Left cardiac atrium (tissue), 4 donors: ENCODE measurements at regions not wholly inside any gene's neighbourhood (a gene's known extent, or its start where the extent isn't known, plus 50 kb on each side); places are given as distances from the start of the nearest gene placed in this dataset.
A peak's percentile ranks its signal among the peaks of the same experiment; 100 is the strongest.

Source experiments
- ATAC-seq, 2 donors: fragments of 200-7000 bp; cut with Tn5 transposase; one replicate each; pipeline ENCODE4 v1.9.1; 2020; ENCODE audit warnings: mild to moderate bottlenecking in 2 of 2, moderate library complexity in 2 of 2
- DNase-seq: peaks from one replicate; pipeline ENCODE4 v3.0.0-alpha.2; 2020
- intact Hi-C, 2 donors: fragments of 100-400 bp; cut with DNase I; formaldehyde crosslinking; loops; one replicate each; pipeline versions ENCODE4 v1.14.1 to v1.15.1; 2022 to 2023
- donor health status: DM: no; HTN: yes; CAD: no.
- donor health status: DM: no; HTN: yes; CAD: no; lungs with severe emphysema.
- donor health status: DM: yes; HTN: yes; CAD: no.
- donor health status: Dilated cardiomyopathy.

GRCh38 chr1:208931936-208932335 lies 651.6 kb upstream of the CAMK1G start:
- ATAC-seq (no peak), DNase-seq (no peak)
- intact Hi-C loops, result no loop called here

GRCh38 chr1:208933984-208934525 lies 649.5 kb upstream of the CAMK1G start:
- no peak for ATAC-seq
- no peak for DNase-seq
- intact Hi-C loops, result no loop called here

DNA sequence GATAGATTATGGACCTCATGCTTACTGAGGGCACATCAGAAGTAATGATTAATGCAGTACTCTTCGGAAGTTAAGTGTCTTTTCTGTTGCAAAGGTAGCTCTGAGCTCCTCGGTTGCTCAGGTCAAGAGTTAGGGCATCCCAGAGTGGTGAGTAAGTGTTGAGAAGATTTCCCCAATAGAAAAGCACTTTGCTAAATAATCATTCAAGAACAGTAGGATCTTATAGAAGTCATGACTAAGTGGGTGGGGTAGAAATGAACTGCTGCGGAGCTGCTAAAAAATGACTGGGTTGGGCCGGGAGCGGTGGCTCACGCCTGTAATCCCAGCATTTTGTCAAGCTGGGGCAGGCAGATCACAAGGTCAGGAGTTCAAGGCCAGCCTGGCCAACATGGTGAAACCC lies 648.6 kb upstream of the CAMK1G start:
- ATAC-seq (no peak), DNase-seq (no peak)
- intact Hi-C loops, result no loop called here

DNA sequence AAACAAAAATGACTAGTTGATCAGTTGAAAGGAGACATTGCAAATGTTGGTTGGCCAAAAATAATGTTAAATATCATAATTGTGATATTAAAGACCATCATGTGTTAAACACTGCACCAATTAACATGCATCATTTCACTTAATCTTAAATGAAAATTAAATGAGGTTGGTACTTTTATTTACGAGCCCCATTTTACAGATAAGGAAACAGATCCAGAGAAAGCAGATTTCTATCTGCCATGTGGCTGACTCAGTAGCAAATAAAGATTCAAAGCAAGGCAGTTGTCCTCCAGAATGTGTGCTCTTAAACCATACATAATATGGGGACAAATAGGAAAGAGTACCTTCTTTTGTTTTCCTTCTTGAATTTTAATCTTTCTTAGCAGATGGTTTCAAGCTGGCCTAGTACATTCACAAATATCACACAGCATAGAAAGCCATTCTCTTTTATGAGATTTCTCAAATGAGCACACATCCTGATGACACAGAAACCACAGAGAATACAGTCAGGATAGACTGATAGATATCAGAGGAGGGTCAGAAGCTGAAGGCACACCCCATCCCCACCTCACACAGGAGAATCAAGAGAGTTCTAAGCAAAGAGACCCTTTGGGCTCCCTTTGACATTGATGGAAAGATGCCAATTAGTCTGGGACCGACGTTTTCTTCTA lies 647.9 kb upstream of the CAMK1G start:
- DNase-seq, result no peak
- no peak for ATAC-seq
- intact Hi-C loops, result no loop called here

DNA sequence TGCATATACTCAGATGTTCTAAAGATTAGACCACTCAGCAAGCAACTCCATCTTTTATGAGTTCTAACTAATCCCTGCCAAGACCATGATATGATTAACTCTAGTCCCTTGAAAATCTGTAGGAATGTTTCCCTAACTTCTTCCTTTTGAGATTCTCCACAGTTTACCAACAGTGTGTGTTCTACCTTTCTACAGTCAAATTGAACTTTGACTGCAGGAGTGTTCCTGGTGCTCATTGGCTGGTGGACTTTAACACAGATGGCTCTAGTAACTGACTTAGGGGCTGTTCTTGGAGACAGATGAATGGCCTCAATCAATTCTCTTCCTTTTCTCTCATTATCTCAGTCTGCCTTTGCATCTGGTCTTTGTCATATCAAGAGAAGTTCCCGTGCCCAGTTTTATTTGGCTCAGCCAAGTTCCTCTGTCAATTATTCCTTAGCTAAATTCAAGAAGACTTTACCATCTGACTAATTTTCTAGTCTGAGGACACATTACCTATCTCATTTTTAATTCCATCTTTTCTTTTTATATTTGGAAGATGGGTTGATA lies 643.9 kb upstream of the CAMK1G start:
- intact Hi-C loops, result no loop called here
- DNase-seq, result no peak
- no peak for ATAC-seq

GRCh38 chr1:208942394-208943130 lies 641.0 kb upstream of the CAMK1G start:
- ATAC-seq, result no peak
- intact Hi-C loops, result no loop called here

GRCh38 chr1:208943291-208943690 lies 640.2 kb upstream of the CAMK1G start:
- DNase-seq (no peak), ATAC-seq (no peak)
- intact Hi-C loops, result no loop called here

More at GRCh38 chr1:208942394-208943130, 641.0 kb upstream of the CAMK1G start:
- DNase-seq, result no peak

DNA sequence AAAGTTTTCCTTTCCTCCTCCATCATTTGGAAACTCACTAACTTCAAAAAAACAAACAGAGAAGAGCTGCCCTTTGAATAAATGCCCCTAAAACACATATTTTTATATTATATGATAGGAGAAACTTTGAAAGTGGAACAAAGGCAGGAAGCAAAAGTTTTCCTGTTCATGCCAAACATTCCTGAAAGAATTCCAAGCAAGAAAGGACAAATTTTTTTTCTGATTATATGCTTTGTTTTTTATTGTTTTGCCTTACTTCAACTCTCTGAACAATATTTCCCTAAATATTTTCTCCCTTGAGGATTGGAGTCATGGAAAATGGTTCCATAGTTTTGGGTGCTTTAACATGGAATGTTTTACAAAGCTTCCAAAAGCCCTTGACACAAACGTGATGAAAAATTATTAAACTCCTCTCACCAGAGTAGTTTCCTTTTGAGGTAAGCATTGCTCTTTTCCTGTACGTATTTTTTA lies 638.5 kb upstream of the CAMK1G start:
- intact Hi-C loops, result no loop called here
- DNase-seq, result no peak
- ATAC-seq, result no peak

DNA sequence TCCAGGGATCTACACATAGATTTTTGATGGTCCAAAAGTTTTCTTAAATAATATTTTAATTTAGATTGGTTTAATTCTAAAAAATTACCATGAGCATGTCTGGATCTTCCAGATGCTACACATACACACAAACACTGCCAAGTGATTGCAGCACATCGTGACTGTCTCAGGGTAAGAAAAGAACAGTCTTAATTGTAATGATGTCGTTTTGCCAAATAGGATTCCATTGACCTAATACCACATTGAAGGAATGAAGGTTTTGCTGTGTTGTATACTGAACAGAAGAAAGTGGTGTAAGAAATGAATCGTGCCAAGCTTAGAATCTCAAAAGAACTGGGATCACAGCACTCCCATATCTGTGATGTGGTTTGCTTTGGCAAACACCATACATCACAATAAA lies 633.3 kb upstream of the CAMK1G start:
- DNase-seq (no peak), ATAC-seq (no peak)
- intact Hi-C loops, result no loop called here

GRCh38 chr1:208951026-208951525 lies 632.4 kb upstream of the CAMK1G start:
- no peak for DNase-seq
- intact Hi-C loops, result no loop called here
- no peak for ATAC-seq

DNA sequence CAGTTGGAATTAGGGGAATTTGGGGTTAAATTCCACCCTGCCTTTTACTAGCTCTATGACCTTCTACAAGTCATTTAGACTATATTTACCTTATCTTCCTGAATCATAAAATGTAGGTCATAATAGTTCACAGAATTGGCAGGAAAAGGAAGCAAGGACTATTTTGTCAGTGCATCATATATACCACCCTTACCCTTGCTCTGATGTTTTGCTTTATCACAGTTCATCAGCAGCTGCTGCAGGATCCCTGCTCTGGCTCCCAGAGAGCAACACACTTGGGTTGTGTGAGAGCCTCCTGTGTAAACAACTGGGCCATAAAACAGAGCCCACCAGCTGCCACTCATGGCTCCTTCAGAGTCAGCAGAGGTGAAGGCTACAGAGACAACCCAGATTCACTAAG lies 631.6 kb upstream of the CAMK1G start:
- no peak for ATAC-seq
- intact Hi-C loops, result no loop called here
- no peak for DNase-seq

GRCh38 chr1:208962867-208963266 lies 620.6 kb upstream of the CAMK1G start:
- DNase-seq (no peak), ATAC-seq (no peak)
- intact Hi-C loops, result no loop called here

DNA sequence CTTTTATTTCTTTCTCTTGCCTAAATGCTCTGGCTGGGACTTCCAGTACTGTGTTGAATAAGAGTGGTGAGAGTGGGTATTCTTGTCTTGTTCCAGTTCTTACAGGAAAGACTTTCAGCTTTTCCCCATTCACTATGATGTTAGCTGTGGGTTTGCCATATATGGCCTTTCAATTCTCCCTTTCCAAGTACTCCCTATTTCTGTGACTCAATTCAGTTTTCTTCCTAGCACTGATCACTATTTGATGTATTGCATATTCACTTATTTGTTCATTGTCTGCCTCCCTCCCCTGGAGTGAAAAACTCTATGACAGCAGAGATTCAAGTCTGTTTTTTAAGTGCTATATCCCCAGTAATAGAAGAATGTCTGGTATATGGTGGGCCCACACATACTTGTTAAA lies 618.2 kb upstream of the CAMK1G start:
- ATAC-seq, result no peak
- DNase-seq, result no peak
- intact Hi-C loops, result no loop called here

GRCh38 chr1:208967334-208967733 lies 616.2 kb upstream of the CAMK1G start:
- intact Hi-C loops, result no loop called here
- no peak for ATAC-seq
- DNase-seq, result no peak

GRCh38 chr1:208974717-208975116 lies 608.8 kb upstream of the CAMK1G start:
- intact Hi-C loops, result no loop called here
- no peak for DNase-seq
- no peak for ATAC-seq

DNA sequence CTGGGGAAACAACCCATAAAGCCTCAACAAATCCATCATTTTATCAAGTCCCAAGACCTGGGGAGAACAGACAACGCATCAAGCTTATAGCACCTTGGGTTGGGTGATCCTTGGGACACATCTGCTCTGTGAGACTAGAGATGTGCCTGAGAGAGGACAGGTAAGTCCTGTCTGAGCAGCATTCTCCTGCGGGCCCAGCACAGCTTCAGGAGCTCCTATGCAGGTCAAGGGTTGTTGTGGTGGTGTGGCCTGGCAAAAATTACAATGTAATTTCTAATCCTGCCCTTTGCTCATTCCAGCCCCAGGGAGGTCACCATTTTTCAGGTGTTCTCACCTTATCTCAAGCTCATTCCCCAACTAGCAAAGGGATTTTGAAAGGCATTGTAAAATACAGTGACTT lies 608.1 kb upstream of the CAMK1G start:
- DNase-seq (no peak), ATAC-seq (no peak)
- intact Hi-C loops, result no loop called here

GRCh38 chr1:208977012-208977411 lies 606.5 kb upstream of the CAMK1G start:
- ATAC-seq, result no peak
- DNase-seq, result no peak
- intact Hi-C loops, result no loop called here

DNA sequence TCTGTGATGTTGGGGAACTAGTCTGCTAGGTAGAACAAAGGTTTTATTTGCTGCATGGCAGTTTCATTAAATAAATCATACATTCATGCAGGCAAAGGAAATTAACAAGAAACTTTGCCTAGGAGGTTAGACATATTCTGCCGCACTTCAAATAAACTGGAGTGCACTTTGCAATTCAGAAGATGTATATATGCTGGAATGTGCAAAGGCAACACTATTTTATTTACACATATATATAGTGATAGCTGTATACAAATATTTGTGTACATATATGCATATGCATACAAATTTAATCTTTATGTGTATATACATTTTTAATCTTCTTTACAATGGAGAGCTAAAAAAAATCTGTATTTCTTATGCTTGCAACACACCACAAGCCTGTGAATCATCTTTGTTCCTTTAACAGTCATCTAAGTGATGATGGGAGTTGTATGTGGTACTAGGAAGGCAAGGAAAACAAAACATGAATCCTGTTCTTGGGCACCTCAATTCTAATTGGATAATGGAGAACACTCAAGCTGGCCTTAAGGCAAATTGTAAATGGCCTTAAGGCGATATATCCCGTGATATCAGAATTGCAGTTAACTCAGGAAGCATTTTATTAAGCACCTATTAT lies 605.8 kb upstream of the CAMK1G start:
- DNase-seq (no peak), ATAC-seq (no peak)
- intact Hi-C loops, result no loop called here

GRCh38 chr1:208979776-208980175 lies 603.7 kb upstream of the CAMK1G start:
- intact Hi-C loops, result no loop called here
- DNase-seq, result no peak
- ATAC-seq, result no peak

- DNase-seq (no peak), ATAC-seq (peak in 1 of 2 donors; percentile 31)
- intact Hi-C loops, result no loop called here
These were observed 602.9 kb upstream of the CAMK1G start for GRCh38 chr1:208980605-208981004.
